ENCODE measurements at regions not wholly inside any gene's neighbourhood (a gene's known extent, or its start where the extent isn't known, plus 50 kb on each side); places are given as distances from the start of the nearest gene placed in this dataset.

DNA sequence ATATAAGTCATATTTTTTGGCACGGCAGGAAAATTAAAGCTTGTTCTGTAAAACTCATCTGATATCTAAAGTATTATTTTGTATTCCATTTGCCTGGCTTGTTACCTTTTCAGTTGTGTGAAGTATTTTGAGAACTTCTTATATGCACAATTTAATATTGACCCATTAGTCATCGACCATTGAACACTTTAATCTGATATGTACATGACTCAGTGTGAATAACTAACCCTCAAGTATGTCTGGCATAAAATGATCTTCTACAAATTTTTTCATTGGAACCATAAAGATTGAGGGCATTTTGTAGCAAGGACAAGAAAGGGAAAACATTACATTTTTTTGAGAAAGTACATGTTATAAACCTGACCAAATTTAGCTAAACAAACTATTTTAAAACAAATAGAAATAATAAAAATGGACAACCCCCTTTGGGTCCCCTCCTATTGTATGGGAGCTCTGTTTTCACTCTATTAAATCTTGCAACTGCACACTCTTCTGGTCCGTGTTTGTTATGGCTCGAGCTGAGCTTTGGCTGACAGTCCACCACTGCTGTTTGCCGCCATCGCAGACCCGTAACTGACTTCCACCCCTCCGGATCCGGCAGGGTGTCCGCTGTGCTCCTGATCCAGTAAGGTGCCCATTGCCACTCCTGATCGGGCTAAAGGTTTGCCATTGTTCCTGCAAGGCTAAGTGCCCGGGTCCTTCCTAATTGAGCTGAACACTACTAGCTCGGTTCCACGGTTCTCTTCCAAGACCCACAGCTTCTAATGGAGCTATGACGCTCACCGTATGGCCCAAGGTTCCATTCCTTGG is 118.8 kb downstream of the SLC6A15 start:
- intact Hi-C loops (cut with DNase I, micrococcal nuclease): no loop called here
- no peak overlapping the region for H3K4me3 ChIP-seq
- TF ChIP-seq, protein P1, sequence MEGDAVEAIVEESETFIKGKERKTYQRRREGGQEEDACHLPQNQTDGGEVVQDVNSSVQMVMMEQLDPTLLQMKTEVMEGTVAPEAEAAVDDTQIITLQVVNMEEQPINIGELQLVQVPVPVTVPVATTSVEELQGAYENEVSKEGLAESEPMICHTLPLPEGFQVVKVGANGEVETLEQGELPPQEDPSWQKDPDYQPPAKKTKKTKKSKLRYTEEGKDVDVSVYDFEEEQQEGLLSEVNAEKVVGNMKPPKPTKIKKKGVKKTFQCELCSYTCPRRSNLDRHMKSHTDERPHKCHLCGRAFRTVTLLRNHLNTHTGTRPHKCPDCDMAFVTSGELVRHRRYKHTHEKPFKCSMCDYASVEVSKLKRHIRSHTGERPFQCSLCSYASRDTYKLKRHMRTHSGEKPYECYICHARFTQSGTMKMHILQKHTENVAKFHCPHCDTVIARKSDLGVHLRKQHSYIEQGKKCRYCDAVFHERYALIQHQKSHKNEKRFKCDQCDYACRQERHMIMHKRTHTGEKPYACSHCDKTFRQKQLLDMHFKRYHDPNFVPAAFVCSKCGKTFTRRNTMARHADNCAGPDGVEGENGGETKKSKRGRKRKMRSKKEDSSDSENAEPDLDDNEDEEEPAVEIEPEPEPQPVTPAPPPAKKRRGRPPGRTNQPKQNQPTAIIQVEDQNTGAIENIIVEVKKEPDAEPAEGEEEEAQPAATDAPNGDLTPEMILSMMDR (IDR thresholded peaks at IDR 0.05): no peak

DNA sequence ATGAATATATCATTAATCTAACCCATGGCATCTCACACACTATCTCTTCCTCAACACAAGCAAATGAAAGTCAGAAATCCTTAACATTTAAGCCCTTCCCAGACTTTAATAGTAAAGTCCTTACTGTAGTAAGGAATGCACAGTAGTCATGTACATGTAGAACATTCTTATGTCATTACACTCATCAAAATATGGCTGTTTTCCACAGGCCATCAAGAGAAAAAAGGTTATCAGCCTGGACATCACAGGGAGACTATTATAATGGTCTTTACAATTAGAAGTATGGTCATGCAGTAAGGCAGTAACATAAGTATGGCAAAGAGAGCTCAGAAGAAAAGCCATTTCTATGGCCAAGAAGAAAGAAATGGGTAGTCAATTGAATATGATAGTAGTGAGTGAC is 121.2 kb downstream of the SLC6A15 start:
- intact Hi-C loops (cut with DNase I, micrococcal nuclease): no loop called here
- Histone ChIP-seq H3K4me3 (no peak overlapping the region), H3K4me1 (ENCODE audit: low read depth) (no peaks in the 10 kb centered on the region), H3K9me3 (no peaks in the 10 kb centered on the region), H3K36me3 (ENCODE audit: low read depth) (no peaks in the 10 kb centered on the region)
- TF ChIP-seq, protein P1 (IDR thresholded peaks at IDR 0.05): no peak
- ATAC-seq (no peak), DNase-seq (no peak)

More for the DNA sequence above, 118.8 kb downstream of the SLC6A15 start:
- Histone ChIP-seq H3K9me3 (no peaks in the 10 kb centered on the region), H3K36me3 (ENCODE audit: low read depth) (no peaks in the 10 kb centered on the region), H3K4me1 (ENCODE audit: low read depth) (no peaks in the 10 kb centered on the region)
- no peak for ATAC-seq
- DNase-seq: no peak

DNA sequence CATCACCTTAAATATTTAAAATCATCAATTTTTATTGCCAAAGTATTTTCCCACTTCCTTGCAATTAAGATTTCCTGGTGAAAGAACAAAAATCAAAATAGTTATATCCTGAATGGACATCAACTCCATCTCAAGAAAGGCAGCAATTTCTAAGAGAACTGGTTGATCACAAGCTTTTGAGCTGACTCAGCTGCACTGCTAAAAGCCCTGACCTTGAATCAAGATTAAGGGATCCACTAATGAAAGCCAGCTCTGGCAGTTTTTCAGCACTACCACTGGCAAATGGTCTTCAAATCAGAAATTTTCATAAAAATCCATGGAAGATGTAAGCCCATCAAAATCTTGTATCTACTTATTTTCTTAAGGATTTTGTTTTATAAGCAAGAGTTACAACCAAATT is 123.4 kb downstream of the SLC6A15 start:
- intact Hi-C loops (cut with DNase I, micrococcal nuclease): no loop called here
- no peak for ATAC-seq
- no peak for DNase-seq

DNA sequence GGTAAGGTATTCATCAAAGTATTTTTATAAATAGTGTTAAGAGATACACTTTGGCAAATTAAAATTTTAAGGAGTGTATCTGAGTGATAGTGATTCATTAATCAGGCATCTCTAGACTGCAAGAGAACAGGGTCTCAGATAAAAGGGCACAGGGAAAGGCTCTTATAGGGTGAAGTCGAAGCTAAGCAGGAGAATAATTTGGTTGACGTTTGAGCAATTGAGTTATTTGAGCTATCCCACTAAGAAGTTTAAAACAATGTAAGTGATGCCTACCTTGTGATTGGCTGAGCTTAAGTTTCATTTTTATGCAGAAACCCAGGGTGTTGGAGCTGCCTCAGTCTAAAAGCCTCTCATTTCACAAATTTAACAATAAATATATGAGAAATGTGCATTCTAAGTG is 125.3 kb downstream of the SLC6A15 start:
- Histone ChIP-seq H3K9me3 (no peaks in the 10 kb centered on the region), H3K4me1 (ENCODE audit: low read depth) (no peaks in the 10 kb centered on the region), H3K36me3 (ENCODE audit: low read depth) (no peaks in the 10 kb centered on the region), H3K4me3 (no peak overlapping the region)
- ATAC-seq (no peak), DNase-seq (no peak)
- TF ChIP-seq, protein P1 (IDR thresholded peaks at IDR 0.05): no peak
- intact Hi-C loops (cut with DNase I, micrococcal nuclease): no loop called here

More for the DNA sequence above, 123.4 kb downstream of the SLC6A15 start:
- no peaks in the 10 kb centered on the region for H3K36me3 ChIP-seq (ENCODE audit: low read depth)
- H3K9me3 ChIP-seq: no peaks in the 10 kb centered on the region
- H3K4me1 ChIP-seq (ENCODE audit: low read depth): no peaks in the 10 kb centered on the region
- TF ChIP-seq, protein P1 (IDR thresholded peaks at IDR 0.05): no peak
- H3K4me3 ChIP-seq: no peak overlapping the region

DNA sequence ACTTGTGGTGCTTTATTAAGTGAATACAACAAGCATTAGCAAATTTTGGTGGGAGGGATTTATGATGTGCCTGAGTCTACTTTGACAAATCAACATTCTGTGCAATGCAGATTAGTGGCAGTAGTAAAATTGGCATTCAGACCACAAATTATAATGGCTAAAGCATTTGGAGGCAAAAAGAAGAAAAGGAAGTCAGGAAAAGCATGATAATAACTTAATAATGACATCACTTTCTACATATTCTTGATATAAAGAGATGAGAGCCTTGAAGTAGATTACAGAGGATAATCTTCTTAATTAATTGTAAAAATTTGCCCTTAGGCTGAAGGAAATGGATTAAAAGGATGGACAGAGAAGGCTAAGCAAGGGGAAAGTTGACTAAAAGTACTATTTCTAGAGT is 126.0 kb downstream of the SLC6A15 start:
- Histone ChIP-seq H3K36me3 (ENCODE audit: low read depth) (no peaks in the 10 kb centered on the region), H3K9me3 (no peaks in the 10 kb centered on the region), H3K4me3 (no peak overlapping the region), H3K4me1 (ENCODE audit: low read depth) (no peaks in the 10 kb centered on the region)
- no peak for ATAC-seq
- DNase-seq: no peak
- intact Hi-C loops (cut with DNase I, micrococcal nuclease): no loop called here
- TF ChIP-seq, protein P1 (IDR thresholded peaks at IDR 0.05): no peak

All from mucosa of descending colon (tissue), 3 donors.